ENCODE measurements at regions not wholly inside any gene's neighbourhood (a gene's known extent, or its start where the extent isn't known, plus 50 kb on each side); places are given as distances from the start of the nearest gene placed in this dataset.

DNA sequence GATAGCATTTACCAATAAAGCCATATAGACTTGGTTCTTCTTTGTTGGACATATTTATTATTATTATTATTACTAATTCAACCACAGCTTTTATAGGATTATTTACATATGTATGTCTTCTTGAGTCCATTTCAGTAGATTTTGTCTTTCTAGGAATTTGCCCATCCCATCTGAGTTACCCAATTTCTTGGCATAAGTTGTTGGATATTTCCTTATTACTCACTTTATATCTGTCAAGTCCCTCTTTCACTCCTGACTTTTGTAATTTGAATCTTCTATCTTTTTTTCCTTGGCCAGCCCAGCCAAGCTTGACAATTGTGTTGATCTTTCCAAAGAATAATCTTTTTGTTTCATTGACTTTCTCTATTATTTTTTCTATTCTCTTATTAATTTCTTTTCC is 543.7 kb downstream of the SUCLG1 start:
- Histone ChIP-seq H3K4me3 (no peak overlapping the region), H3K4me1 (no peaks in the 10 kb centered on the region), H3K27ac (replicated peaks) (no peak overlapping the region), H3K9me3 (replicated peaks) (no peaks in the 10 kb centered on the region), H3K36me3 (no peaks in the 10 kb centered on the region), H3K27me3 (ENCODE audit: low read depth) (no peaks in the 10 kb centered on the region)
- intact Hi-C loops (cut with micrococcal nuclease), result no loop called here
- no peak for DNase-seq
- TF ChIP-seq, protein P1, sequence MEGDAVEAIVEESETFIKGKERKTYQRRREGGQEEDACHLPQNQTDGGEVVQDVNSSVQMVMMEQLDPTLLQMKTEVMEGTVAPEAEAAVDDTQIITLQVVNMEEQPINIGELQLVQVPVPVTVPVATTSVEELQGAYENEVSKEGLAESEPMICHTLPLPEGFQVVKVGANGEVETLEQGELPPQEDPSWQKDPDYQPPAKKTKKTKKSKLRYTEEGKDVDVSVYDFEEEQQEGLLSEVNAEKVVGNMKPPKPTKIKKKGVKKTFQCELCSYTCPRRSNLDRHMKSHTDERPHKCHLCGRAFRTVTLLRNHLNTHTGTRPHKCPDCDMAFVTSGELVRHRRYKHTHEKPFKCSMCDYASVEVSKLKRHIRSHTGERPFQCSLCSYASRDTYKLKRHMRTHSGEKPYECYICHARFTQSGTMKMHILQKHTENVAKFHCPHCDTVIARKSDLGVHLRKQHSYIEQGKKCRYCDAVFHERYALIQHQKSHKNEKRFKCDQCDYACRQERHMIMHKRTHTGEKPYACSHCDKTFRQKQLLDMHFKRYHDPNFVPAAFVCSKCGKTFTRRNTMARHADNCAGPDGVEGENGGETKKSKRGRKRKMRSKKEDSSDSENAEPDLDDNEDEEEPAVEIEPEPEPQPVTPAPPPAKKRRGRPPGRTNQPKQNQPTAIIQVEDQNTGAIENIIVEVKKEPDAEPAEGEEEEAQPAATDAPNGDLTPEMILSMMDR (IDR thresholded peaks at IDR 0.05; ENCODE audit: borderline replicate concordance), result no peak

DNA sequence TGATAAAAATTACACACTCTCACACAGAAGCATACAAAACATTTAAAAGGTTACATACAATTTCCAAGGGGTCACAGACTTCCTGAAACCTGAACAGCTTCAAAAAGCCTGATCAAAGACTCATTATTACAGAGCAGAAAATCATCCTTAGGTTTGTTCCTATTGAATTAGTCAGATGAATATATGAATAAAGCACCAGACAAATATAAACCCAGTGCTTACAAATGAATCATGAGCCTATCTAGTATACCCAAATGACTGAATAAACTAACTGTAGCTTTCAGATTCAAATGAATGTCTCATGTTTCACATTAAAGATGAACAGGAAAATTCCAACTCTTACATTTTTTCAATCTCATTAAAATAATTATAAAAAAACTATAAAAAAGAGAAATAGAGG is 550.3 kb downstream of the SUCLG1 start:
- Histone ChIP-seq H3K27me3 (ENCODE audit: low read depth) (no peaks in the 10 kb centered on the region), H3K27ac (replicated peaks) (no peak overlapping the region), H3K36me3 (no peaks in the 10 kb centered on the region), H3K4me1 (no peaks in the 10 kb centered on the region), H3K4me3 (no peak overlapping the region), H3K9me3 (replicated peaks) (peaks cover 10% of the 10 kb centered on the region)
- TF ChIP-seq, protein P1 (IDR thresholded peaks at IDR 0.05; ENCODE audit: borderline replicate concordance), result no peak
- intact Hi-C loops (cut with micrococcal nuclease), result no loop called here
- DNase-seq, result no peak

GRCh38 chr2:83901317-83901716 is 557.8 kb downstream of the SUCLG1 start:
- Histone ChIP-seq H3K4me1 (no peaks in the 10 kb centered on the region), H3K9me3 (replicated peaks) (no peaks in the 10 kb centered on the region), H3K4me3 (no peak overlapping the region), H3K27me3 (ENCODE audit: low read depth) (no peaks in the 10 kb centered on the region), H3K27ac (replicated peaks) (no peak overlapping the region), H3K36me3 (no peaks in the 10 kb centered on the region)
- no peak for DNase-seq
- intact Hi-C loops (cut with micrococcal nuclease), result no loop called here
- TF ChIP-seq, protein P1 (IDR thresholded peaks at IDR 0.05; ENCODE audit: borderline replicate concordance), result no peak

GRCh38 chr2:83900862-83901261 is 558.2 kb downstream of the SUCLG1 start:
- H3K27me3 ChIP-seq (ENCODE audit: low read depth), result no peaks in the 10 kb centered on the region
- intact Hi-C loops (cut with micrococcal nuclease), result no loop called here
- H3K4me3 ChIP-seq, result no peak overlapping the region
- H3K9me3 ChIP-seq (replicated peaks), result no peaks in the 10 kb centered on the region
- TF ChIP-seq, protein P1 (IDR thresholded peaks at IDR 0.05; ENCODE audit: borderline replicate concordance), result no peak
- no peaks in the 10 kb centered on the region for H3K36me3 ChIP-seq
- DNase-seq, result no peak
- H3K27ac ChIP-seq (replicated peaks), result no peak overlapping the region
- H3K4me1 ChIP-seq, result no peaks in the 10 kb centered on the region

GRCh38 chr2:83899271-83899670 is 559.8 kb downstream of the SUCLG1 start:
- Histone ChIP-seq H3K4me1 (no peaks in the 10 kb centered on the region), H3K27ac (replicated peaks) (no peak overlapping the region), H3K4me3 (no peak overlapping the region), H3K36me3 (no peaks in the 10 kb centered on the region), H3K27me3 (ENCODE audit: low read depth) (no peaks in the 10 kb centered on the region), H3K9me3 (replicated peaks) (no peaks in the 10 kb centered on the region)
- TF ChIP-seq, protein P1 (IDR thresholded peaks at IDR 0.05; ENCODE audit: borderline replicate concordance), result no peak
- intact Hi-C loops (cut with micrococcal nuclease), result no loop called here
- DNase-seq, result no peak

DNA sequence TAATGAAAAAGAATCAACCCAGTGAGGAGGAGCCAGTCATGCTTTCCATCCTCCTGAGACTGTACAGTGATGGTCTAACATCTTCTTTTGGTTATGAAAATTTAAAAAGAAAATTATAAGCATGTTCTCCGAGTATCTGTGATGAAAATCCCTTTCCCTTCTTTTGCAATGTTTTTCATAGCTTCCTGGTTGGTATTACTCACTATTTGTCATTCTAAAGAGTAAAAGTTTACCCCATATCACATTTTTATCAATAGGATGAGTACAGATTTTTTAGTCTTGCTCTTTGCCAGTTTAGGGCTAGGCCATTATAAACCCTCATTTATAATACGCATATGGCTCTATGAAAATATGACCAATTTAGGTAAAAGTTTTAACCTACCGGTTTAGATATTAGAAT is 564.1 kb downstream of the SUCLG1 start:
- intact Hi-C loops (cut with micrococcal nuclease), result no loop called here
- TF ChIP-seq, protein P1 (IDR thresholded peaks at IDR 0.05; ENCODE audit: borderline replicate concordance), result no peak
- no peaks in the 10 kb centered on the region for H3K4me1 ChIP-seq
- no peaks in the 10 kb centered on the region for H3K27me3 ChIP-seq (ENCODE audit: low read depth)
- H3K27ac ChIP-seq (replicated peaks), result no peak overlapping the region
- no peaks in the 10 kb centered on the region for H3K9me3 ChIP-seq (replicated peaks)
- no peak overlapping the region for H3K4me3 ChIP-seq
- H3K36me3 ChIP-seq, result no peaks in the 10 kb centered on the region
- DNase-seq, result no peak

Data from left ventricle myocardium inferior (tissue), 1 donor.